ENCODE measurements at regions not wholly inside any gene's neighbourhood (a gene's known extent, or its start where the extent isn't known, plus 50 kb on each side); places are given as distances from the start of the nearest gene placed in this dataset.

GRCh38 chr3:193827871-193828270 lies 234.9 kb downstream of the OPA1 start:
- Histone ChIP-seq H4K20me1 (ENCODE audit: insufficient read depth, low read length, poor library complexity, severe bottlenecking) (no peaks in the 10 kb centered on the region), H3F3A (ENCODE audit: low read depth) (no peaks in the 10 kb centered on the region), H2AFZ (ENCODE audit: low read length) (no peak overlapping the region), H3K9me3 (ENCODE audit: insufficient read depth, low read depth, low read length) (no peaks in the 10 kb centered on the region), H3K4me2 (ENCODE audit: low read depth, low read length, poor library complexity, severe bottlenecking) (no peak overlapping the region), H3K79me2 (ENCODE audit: insufficient read depth, low read length) (no peaks in the 10 kb centered on the region), H3K36me3 (ENCODE audit: insufficient read depth, low read length) (no peaks in the 10 kb centered on the region), H3K27me3 (ENCODE audit: insufficient read depth, low read length, poor library complexity, severe bottlenecking) (no peaks in the 10 kb centered on the region), H3K9ac (ENCODE audit: low read depth, low read length, poor library complexity, severe bottlenecking) (no peak overlapping the region), H3K4me1 (ENCODE audit: insufficient read depth, low read length, poor library complexity, severe bottlenecking) (peaks cover 30% of the 10 kb centered on the region), H3K4me3 (ENCODE audit: low read length, poor library complexity, severe bottlenecking) (no peak overlapping the region), H3K9me2 (replicated peaks; ENCODE audit: low read depth, low read length) (no peaks in the 10 kb centered on the region)
- TF ChIP-seq CTCF (conservative IDR thresholded peaks at IDR 0.05; ENCODE audit: low read length) (no peak), EZH2phosphoT487 (IDR thresholded peaks at IDR 0.05; ENCODE audit: borderline replicate concordance) (no peak)

GRCh38 chr3:193828477-193828876 lies 235.5 kb downstream of the OPA1 start:
- Histone ChIP-seq H3K4me3 (ENCODE audit: low read length, poor library complexity, severe bottlenecking) (no peak overlapping the region), H3K79me2 (ENCODE audit: insufficient read depth, low read length) (no peaks in the 10 kb centered on the region), H3K9ac (ENCODE audit: low read depth, low read length, poor library complexity, severe bottlenecking) (no peak overlapping the region), H3K36me3 (ENCODE audit: insufficient read depth, low read length) (no peaks in the 10 kb centered on the region), H2AFZ (ENCODE audit: low read length) (no peak overlapping the region), H3K9me3 (ENCODE audit: insufficient read depth, low read depth, low read length) (no peaks in the 10 kb centered on the region), H3K27me3 (ENCODE audit: insufficient read depth, low read length, poor library complexity, severe bottlenecking) (no peaks in the 10 kb centered on the region), H4K20me1 (ENCODE audit: insufficient read depth, low read length, poor library complexity, severe bottlenecking) (no peaks in the 10 kb centered on the region), H3F3A (ENCODE audit: low read depth) (no peaks in the 10 kb centered on the region), H3K4me2 (ENCODE audit: low read depth, low read length, poor library complexity, severe bottlenecking) (no peak overlapping the region), H3K9me2 (replicated peaks; ENCODE audit: low read depth, low read length) (no peaks in the 10 kb centered on the region), H3K4me1 (ENCODE audit: insufficient read depth, low read length, poor library complexity, severe bottlenecking) (peaks cover 30% of the 10 kb centered on the region)
- TF ChIP-seq CTCF (conservative IDR thresholded peaks at IDR 0.05; ENCODE audit: low read length) (no peak), EZH2phosphoT487 (IDR thresholded peaks at IDR 0.05; ENCODE audit: borderline replicate concordance) (no peak)

GRCh38 chr3:193829781-193830180 lies 236.8 kb downstream of the OPA1 start:
- H3K9me3 ChIP-seq (ENCODE audit: insufficient read depth, low read depth, low read length), result no peaks in the 10 kb centered on the region
- H3K9ac ChIP-seq (ENCODE audit: low read depth, low read length, poor library complexity, severe bottlenecking), result no peak overlapping the region
- no peak overlapping the region for H2AFZ ChIP-seq (ENCODE audit: low read length)
- H3F3A ChIP-seq (ENCODE audit: low read depth), result no peaks in the 10 kb centered on the region
- no peak overlapping the region for H3K4me3 ChIP-seq (ENCODE audit: low read length, poor library complexity, severe bottlenecking)
- TF ChIP-seq EZH2phosphoT487 (IDR thresholded peaks at IDR 0.05; ENCODE audit: borderline replicate concordance) (no peak), CTCF (conservative IDR thresholded peaks at IDR 0.05; ENCODE audit: low read length) (no peak)
- H3K9me2 ChIP-seq (replicated peaks; ENCODE audit: low read depth, low read length), result no peaks in the 10 kb centered on the region
- H3K79me2 ChIP-seq (ENCODE audit: insufficient read depth, low read length), result no peaks in the 10 kb centered on the region
- no peaks in the 10 kb centered on the region for H4K20me1 ChIP-seq (ENCODE audit: insufficient read depth, low read length, poor library complexity, severe bottlenecking)
- H3K36me3 ChIP-seq (ENCODE audit: insufficient read depth, low read length), result no peaks in the 10 kb centered on the region
- no peaks in the 10 kb centered on the region for H3K27me3 ChIP-seq (ENCODE audit: insufficient read depth, low read length, poor library complexity, severe bottlenecking)
- no peak overlapping the region for H3K4me2 ChIP-seq (ENCODE audit: low read depth, low read length, poor library complexity, severe bottlenecking)
- peaks cover 39% of the 10 kb centered on the region for H3K4me1 ChIP-seq (ENCODE audit: insufficient read depth, low read length, poor library complexity, severe bottlenecking)
